Right renal cortex interstitium (tissue), 3 donors: ENCODE measurements at regions not wholly inside any gene's neighbourhood (a gene's known extent, or its start where the extent isn't known, plus 50 kb on each side); places are given as distances from the start of the nearest gene placed in this dataset.

ENCODE experiments used
- DNase-seq, 3 donors: peaks; one replicate each; pipeline ENCODE4 v3.0.0-alpha.2; 2013; ENCODE audit warnings: low read depth in 3 of 3, low spot score in 2 of 3

- DNase-seq: no peak
These were observed 52.0 kb upstream of the GRAMD1B start for GRCh38 chr11:123378096-123378495.

GRCh38 chr11:123377355-123377754 lies 52.7 kb upstream of the GRAMD1B start:
- no peak for DNase-seq

GRCh38 chr11:123375832-123376231 lies 54.2 kb upstream of the GRAMD1B start:
- no peak for DNase-seq

- no peak for DNase-seq
These were observed 55.5 kb upstream of the GRAMD1B start for GRCh38 chr11:123374622-123374968.

GRCh38 chr11:123373754-123374621 lies 56.1 kb upstream of the GRAMD1B start:
- no peak for DNase-seq

GRCh38 chr11:123371506-123372297 lies 58.4 kb upstream of the GRAMD1B start:
- DNase-seq: no peak

GRCh38 chr11:123366924-123367323 lies 63.1 kb upstream of the GRAMD1B start:
- no peak for DNase-seq

GRCh38 chr11:123365955-123366354 lies 64.1 kb upstream of the GRAMD1B start:
- no peak for DNase-seq

GRCh38 chr11:123364080-123364479 lies 66.0 kb upstream of the GRAMD1B start:
- DNase-seq: no peak

GRCh38 chr11:123363556-123363955 lies 66.5 kb upstream of the GRAMD1B start:
- DNase-seq: peak in 1 of 3 donors; percentile 19

- DNase-seq: no peak
These were observed 67.1 kb upstream of the GRAMD1B start for GRCh38 chr11:123362941-123363340.

GRCh38 chr11:123362186-123362585 lies 67.9 kb upstream of the GRAMD1B start:
- no peak for DNase-seq

GRCh38 chr11:123361110-123361509 lies 69.0 kb upstream of the GRAMD1B start:
- no peak for DNase-seq

- DNase-seq: no peak
These were observed 69.7 kb upstream of the GRAMD1B start for GRCh38 chr11:123360267-123360936.

- peak in 2 of 3 donors; percentile 23 to 33 for DNase-seq
These were observed 71.9 kb upstream of the GRAMD1B start for GRCh38 chr11:123357990-123358827.

GRCh38 chr11:123357353-123357989 lies 72.6 kb upstream of the GRAMD1B start:
- no peak for DNase-seq

- DNase-seq: no peak
These were observed 73.5 kb upstream of the GRAMD1B start for GRCh38 chr11:123356539-123356938.

GRCh38 chr11:123354371-123354975 lies 75.6 kb upstream of the GRAMD1B start:
- DNase-seq: no peak

- DNase-seq: peak in 1 of 3 donors; percentile 29
These were observed 78.7 kb upstream of the GRAMD1B start for GRCh38 chr11:123351375-123351774.

- no peak for DNase-seq
These were observed 80.7 kb upstream of the GRAMD1B start for GRCh38 chr11:123349382-123349781.
